Colon (tissue), 2 donors: ENCODE measurements at regions not wholly inside any gene's neighbourhood (a gene's known extent, or its start where the extent isn't known, plus 50 kb on each side); places are given as distances from the start of the nearest gene placed in this dataset.

Experiments used
- FAIRE-seq: peaks from 2 replicates; lab custom pipeline; 2012; peaks lifted over from hg19 to GRCh38; lab: Jason Lieb, UNC
- donor health status: control.
- donor health status: control.

- FAIRE-seq = no peak
These were observed 215.8 kb upstream of the TRIB2 start for GRCh38 chr2:12500899-12501298.

GRCh38 chr2:12501469-12502158 is 215.1 kb upstream of the TRIB2 start:
- FAIRE-seq = no peak

GRCh38 chr2:12502759-12503158 is 214.0 kb upstream of the TRIB2 start:
- no peak for FAIRE-seq

GRCh38 chr2:12504443-12504842 is 212.3 kb upstream of the TRIB2 start:
- no peak for FAIRE-seq

- no peak for FAIRE-seq
These were observed 209.9 kb upstream of the TRIB2 start for GRCh38 chr2:12506846-12507245.

- FAIRE-seq = no peak
These were observed 209.4 kb upstream of the TRIB2 start for GRCh38 chr2:12507295-12507694.

GRCh38 chr2:12510070-12510469 is 206.7 kb upstream of the TRIB2 start:
- no peak for FAIRE-seq

GRCh38 chr2:12513339-12513738 is 203.4 kb upstream of the TRIB2 start:
- FAIRE-seq = no peak

- FAIRE-seq = no peak
These were observed 202.6 kb upstream of the TRIB2 start for GRCh38 chr2:12514168-12514567.

GRCh38 chr2:12514631-12515437 is 201.9 kb upstream of the TRIB2 start:
- FAIRE-seq = no peak

- FAIRE-seq = no peak
These were observed 200.9 kb upstream of the TRIB2 start for GRCh38 chr2:12515871-12516270.

- FAIRE-seq = no peak
These were observed 183.3 kb upstream of the TRIB2 start for GRCh38 chr2:12533337-12534005.

- no peak for FAIRE-seq
These were observed 182.0 kb upstream of the TRIB2 start for GRCh38 chr2:12534646-12535263.

- no peak for FAIRE-seq
These were observed 179.8 kb upstream of the TRIB2 start for GRCh38 chr2:12536976-12537375.

GRCh38 chr2:12538138-12538694 is 178.5 kb upstream of the TRIB2 start:
- FAIRE-seq = no peak

GRCh38 chr2:12539336-12539735 is 177.4 kb upstream of the TRIB2 start:
- FAIRE-seq = no peak

- FAIRE-seq = no peak
These were observed 176.8 kb upstream of the TRIB2 start for GRCh38 chr2:12539776-12540562.

- FAIRE-seq = no peak
These were observed 173.4 kb upstream of the TRIB2 start for GRCh38 chr2:12543076-12543977.

- FAIRE-seq = no peak
These were observed 172.7 kb upstream of the TRIB2 start for GRCh38 chr2:12543978-12544558.

GRCh38 chr2:12547566-12548170 is 169.1 kb upstream of the TRIB2 start:
- no peak for FAIRE-seq
